Smooth muscle cell (in vitro differentiated cells): ENCODE measurements at regions not wholly inside any gene's neighbourhood (a gene's known extent, or its start where the extent isn't known, plus 50 kb on each side); places are given as distances from the start of the nearest gene placed in this dataset.
A peak's percentile ranks its signal among the peaks of the same experiment; 100 is the strongest.

ENCODE experiments used
- DNase-seq: peaks from one replicate; lab custom pipeline; 2025; ENCODE audit not compliant: unreplicated experiment; lab: John Stamatoyannopoulos, UW
- H2AFZ ChIP-seq: fragments of 200-600 bp; sonication (generic); 2 replicates; pipeline ENCODE4 v1.6.0; 2016; ENCODE audit warnings: antibody characterized with exemption, low read depth, mild to moderate bottlenecking
- H3F3A ChIP-seq: fragments of 200-600 bp; sonication (generic); 2 replicates; pipeline ENCODE4 v1.6.0; 2017; ENCODE audit warnings: antibody characterized with exemption, low read depth
- H3K27ac ChIP-seq: fragments of 200-600 bp; sonication (generic); 2 replicates; pipeline ENCODE4 v1.5.1; 2016; ENCODE audit warnings: low read depth, mild to moderate bottlenecking
- H3K27me3 ChIP-seq: fragments of 200-600 bp; sonication (generic); 2 replicates; pipeline ENCODE4 v1.6.1; 2016; ENCODE audit warnings: low read depth, mild to moderate bottlenecking
- H3K36me3 ChIP-seq: fragments of 200-600 bp; sonication (generic); 2 replicates; pipeline ENCODE4 v1.5.1; 2016; ENCODE audit warnings: low read depth
- H3K4me1 ChIP-seq: fragments of 200-600 bp; sonication (generic); 2 replicates; pipeline ENCODE4 v1.5.1; 2016; ENCODE audit warnings: low read depth
- H3K4me2 ChIP-seq: fragments of 200-600 bp; sonication (generic); 2 replicates; pipeline ENCODE4 v1.6.0; 2016; ENCODE audit warnings: mild to moderate bottlenecking
- H3K4me3 ChIP-seq: fragments of 200-600 bp; sonication (generic); 2 replicates; pipeline ENCODE4 v1.5.1; 2016; ENCODE audit warnings: mild to moderate bottlenecking
- H3K79me2 ChIP-seq: fragments of 200-600 bp; sonication (generic); 2 replicates; pipeline ENCODE4 v1.6.0; 2016; ENCODE audit warnings: low read depth, mild to moderate bottlenecking
- H3K9ac ChIP-seq: fragments of 200-600 bp; sonication (generic); 2 replicates; pipeline ENCODE4 v1.6.0; 2016; ENCODE audit warnings: low read depth
- H3K9me3 ChIP-seq: fragments of 200-600 bp; sonication (generic); replicated peaks from 2 replicates; pipeline ENCODE4 v1.5.1; 2016; ENCODE audit warnings: low read depth
- H4K20me1 ChIP-seq: fragments of 200-600 bp; sonication (generic); 2 replicates; pipeline ENCODE4 v1.6.0; 2016; ENCODE audit warnings: low read depth
- WGBS: methylation state at CpG from one replicate; pipeline ENCODE4 v1.1.7; 2016; ENCODE audit warnings: low lambda C conversion rate; 5-methylcytosine and 5-hydroxymethylcytosine counted together
- TF ChIP-seq, protein P1 (sequence below): fragments of 200-600 bp; sonication (generic); IDR thresholded peaks from 2 replicates; pipeline ENCODE4 v1.5.1; 2017; ENCODE audit warnings: borderline replicate concordance, mild to moderate bottlenecking, antibody characterized with exemption; ENCODE audit not compliant: insufficient read depth, poor library complexity, severe bottlenecking

DNA sequence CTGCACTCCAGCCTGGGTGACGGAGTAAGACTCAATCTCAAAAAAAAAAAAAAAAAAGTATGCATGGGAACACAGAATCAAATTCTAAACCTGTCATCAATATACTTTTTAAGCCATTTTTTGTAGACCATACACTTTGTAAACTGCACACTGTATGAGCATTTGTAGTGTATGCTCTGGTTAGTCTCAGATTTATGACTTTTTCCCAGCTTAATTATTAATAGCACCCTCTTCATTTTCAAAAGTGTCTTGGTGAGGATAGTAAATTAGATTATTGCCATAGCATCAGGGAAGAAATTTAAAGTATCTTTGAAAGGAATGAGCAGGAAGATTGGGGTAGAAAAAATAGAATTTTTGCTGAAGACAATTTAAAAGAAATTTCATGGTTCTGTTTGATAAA, 330.8 kb upstream of the RSPO3 start:
- H4K20me1 ChIP-seq, result no peaks in the 10 kb centered on the region
- no peak overlapping the region for H3K9ac ChIP-seq
- no peaks in the 10 kb centered on the region for H3K36me3 ChIP-seq
- TF ChIP-seq, protein P1, sequence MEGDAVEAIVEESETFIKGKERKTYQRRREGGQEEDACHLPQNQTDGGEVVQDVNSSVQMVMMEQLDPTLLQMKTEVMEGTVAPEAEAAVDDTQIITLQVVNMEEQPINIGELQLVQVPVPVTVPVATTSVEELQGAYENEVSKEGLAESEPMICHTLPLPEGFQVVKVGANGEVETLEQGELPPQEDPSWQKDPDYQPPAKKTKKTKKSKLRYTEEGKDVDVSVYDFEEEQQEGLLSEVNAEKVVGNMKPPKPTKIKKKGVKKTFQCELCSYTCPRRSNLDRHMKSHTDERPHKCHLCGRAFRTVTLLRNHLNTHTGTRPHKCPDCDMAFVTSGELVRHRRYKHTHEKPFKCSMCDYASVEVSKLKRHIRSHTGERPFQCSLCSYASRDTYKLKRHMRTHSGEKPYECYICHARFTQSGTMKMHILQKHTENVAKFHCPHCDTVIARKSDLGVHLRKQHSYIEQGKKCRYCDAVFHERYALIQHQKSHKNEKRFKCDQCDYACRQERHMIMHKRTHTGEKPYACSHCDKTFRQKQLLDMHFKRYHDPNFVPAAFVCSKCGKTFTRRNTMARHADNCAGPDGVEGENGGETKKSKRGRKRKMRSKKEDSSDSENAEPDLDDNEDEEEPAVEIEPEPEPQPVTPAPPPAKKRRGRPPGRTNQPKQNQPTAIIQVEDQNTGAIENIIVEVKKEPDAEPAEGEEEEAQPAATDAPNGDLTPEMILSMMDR, result no peak
- no peak overlapping the region for H2AFZ ChIP-seq
- no peaks in the 10 kb centered on the region for H3K79me2 ChIP-seq
- H3K4me2 ChIP-seq, result no peak overlapping the region
- H3K9me3 ChIP-seq, result no peaks in the 10 kb centered on the region
- H3K4me3 ChIP-seq, result no peak overlapping the region
- H3K27me3 ChIP-seq, result no peaks in the 10 kb centered on the region
- H3F3A ChIP-seq, result no peaks in the 10 kb centered on the region
- DNase-seq, result no peak
- H3K4me1 ChIP-seq, result no peaks in the 10 kb centered on the region
- no peak overlapping the region for H3K27ac ChIP-seq
- 100% methylated on average over 1 of the region's 1 CpG for WGBS

DNA sequence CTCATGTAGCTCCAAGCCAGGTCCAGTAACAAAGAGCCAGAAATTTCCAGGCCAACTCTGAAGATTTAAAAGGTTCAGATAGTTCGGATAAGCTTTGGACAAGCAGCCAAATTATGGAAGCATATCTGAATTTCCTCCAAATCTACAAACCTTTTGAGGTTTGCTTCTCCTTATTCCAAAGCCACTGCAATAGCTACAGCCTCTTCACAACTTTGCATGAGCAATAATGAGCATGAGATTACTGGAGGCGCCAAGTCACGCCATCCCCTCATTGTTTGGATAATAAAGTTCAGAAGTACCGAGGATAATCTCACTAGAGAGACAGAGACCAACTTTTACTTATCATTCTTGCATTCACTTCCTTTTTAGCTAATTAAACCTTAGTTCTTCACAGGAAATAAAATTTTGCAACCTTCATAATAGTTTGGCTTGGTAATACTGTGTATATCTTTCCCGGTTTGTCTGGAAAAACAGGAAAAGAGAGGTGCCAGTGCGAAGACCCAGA, 329.6 kb upstream of the RSPO3 start:
- Histone ChIP-seq H3K27ac (no peak overlapping the region), H3K4me3 (no peak overlapping the region), H3K4me1 (no peaks in the 10 kb centered on the region), H3K9ac (no peak overlapping the region), H3K27me3 (no peaks in the 10 kb centered on the region), H3K9me3 (no peaks in the 10 kb centered on the region), H4K20me1 (no peaks in the 10 kb centered on the region), H2AFZ (no peak overlapping the region), H3K36me3 (no peaks in the 10 kb centered on the region), H3K4me2 (no peak overlapping the region), H3F3A (no peaks in the 10 kb centered on the region), H3K79me2 (no peaks in the 10 kb centered on the region)
- DNase-seq, result no peak
- 88% methylated on average over 6 of the region's 6 CpGs for WGBS
- TF ChIP-seq, protein P1, result no peak

DNA sequence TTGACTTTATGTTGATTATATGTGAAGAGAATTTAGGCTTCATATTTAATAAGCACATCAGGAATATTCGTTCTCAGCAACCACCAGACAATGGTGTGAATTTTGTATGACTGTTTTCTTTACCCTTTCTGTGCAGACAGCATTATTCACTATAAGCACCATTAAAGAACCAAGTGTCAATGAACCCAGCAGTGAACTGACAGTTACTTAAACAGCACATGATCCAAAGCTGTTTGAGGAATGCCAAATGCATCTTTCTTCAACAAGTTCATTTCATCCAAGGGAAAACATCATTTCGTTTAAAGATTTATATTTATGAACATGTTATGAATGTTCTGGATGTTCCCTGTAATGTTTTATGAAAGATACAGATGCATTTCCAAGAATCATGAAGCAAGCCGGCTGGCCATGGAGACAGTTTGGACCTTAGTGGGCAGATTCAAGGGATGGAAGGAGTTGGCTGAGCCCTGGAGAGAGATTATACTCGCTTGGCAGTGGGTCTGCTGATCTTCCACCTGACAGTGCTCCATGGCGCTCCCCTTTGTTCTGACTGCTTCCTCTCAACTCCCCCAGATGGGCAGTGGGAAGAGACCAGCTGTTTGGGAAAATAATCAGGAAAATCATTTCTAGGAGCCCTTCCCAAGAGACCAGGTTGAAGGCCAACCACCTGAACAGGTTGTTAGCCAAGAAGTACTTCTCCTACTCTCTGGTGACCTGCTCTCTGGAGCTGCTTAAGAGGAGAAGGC, 326.0 kb upstream of the RSPO3 start:
- Histone ChIP-seq H3K36me3 (no peaks in the 10 kb centered on the region), H3F3A (no peaks in the 10 kb centered on the region), H2AFZ (no peak overlapping the region), H3K4me2 (no peak overlapping the region), H3K9ac (no peak overlapping the region), H4K20me1 (no peaks in the 10 kb centered on the region), H3K27me3 (no peaks in the 10 kb centered on the region), H3K9me3 (no peaks in the 10 kb centered on the region), H3K4me1 (peaks cover 5% of the 10 kb centered on the region), H3K27ac (no peak overlapping the region), H3K79me2 (no peaks in the 10 kb centered on the region), H3K4me3 (no peak overlapping the region)
- no peak for DNase-seq
- WGBS, result 90% methylated on average over 5 of the region's 5 CpGs
- TF ChIP-seq, protein P1, result no peak

DNA sequence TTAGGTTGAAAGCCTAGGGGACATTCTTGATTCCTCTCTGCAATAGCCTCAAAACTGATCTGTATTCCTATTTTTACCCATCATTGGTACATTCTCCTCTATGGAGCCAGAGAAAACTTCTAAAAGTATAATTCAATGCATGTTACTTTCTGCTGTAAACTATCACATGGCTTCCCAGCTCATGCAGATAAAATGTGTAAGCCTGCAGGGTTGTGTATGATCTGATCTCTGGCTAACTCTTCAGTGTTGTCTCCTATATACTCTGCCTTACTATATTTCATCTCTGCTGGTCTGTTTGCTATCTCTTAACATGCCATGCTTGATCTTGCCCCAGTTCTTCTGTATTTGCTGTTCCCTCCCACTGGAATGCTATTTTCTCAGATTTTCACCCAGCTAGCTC, 323.3 kb upstream of the RSPO3 start:
- Histone ChIP-seq H3K4me3 (no peak overlapping the region), H3K79me2 (no peaks in the 10 kb centered on the region), H2AFZ (peak overlapping the region; percentile 14), H3K27ac (no peak overlapping the region), H4K20me1 (no peaks in the 10 kb centered on the region), H3F3A (no peaks in the 10 kb centered on the region), H3K27me3 (no peaks in the 10 kb centered on the region), H3K9me3 (no peaks in the 10 kb centered on the region), H3K36me3 (no peaks in the 10 kb centered on the region), H3K4me2 (no peak overlapping the region), H3K9ac (no peak overlapping the region), H3K4me1 (peaks cover 5% of the 10 kb centered on the region)
- no peak for DNase-seq
- TF ChIP-seq, protein P1, result no peak
